Endothelial cell of umbilical vein (primary cell): ENCODE measurements at regions not wholly inside any gene's neighbourhood (a gene's known extent, or its start where the extent isn't known, plus 50 kb on each side); places are given as distances from the start of the nearest gene placed in this dataset.

Source experiments
- BruUV-seq: library from RNA; stranded (reverse); fragments of 400-500 nt; replicated peaks from 2 replicates; lab custom pipeline; 2021; lab: Mats Ljungman, UMichigan
- CTCF ChIA-PET: fragments of 300-600, 350-600 bp; sonication (Branson Sonifier 250); formaldehyde crosslinking; loops from one replicate; lab custom pipeline; 2021; ENCODE audit warnings: antibody characterized with exemption, inconsistent platforms; lab: Charles Lee
- POLR2A ChIA-PET: fragments of 300-600, 350-600 bp; sonication (Branson Sonifier 250); formaldehyde crosslinking; loops from one replicate; lab custom pipeline; 2021; ENCODE audit warnings: antibody characterized with exemption, inconsistent platforms; lab: Charles Lee
- DNase-seq: peaks from one replicate; pipeline ENCODE4 v3.0.0-alpha.2; 2011; ENCODE audit warnings: low read depth, low spot score
- FAIRE-seq: peaks from 2 replicates; lab custom pipeline; 2011; peaks lifted over from hg19 to GRCh38; lab: Jason Lieb, UNC
- H2AFZ ChIP-seq: 2 replicates; pipeline ENCODE4 v1.6.0; 2012; ENCODE audit warnings: low read depth, low read length, control low read depth, inconsistent platforms
- H3K27ac ChIP-seq: 2 replicates; pipeline ENCODE4 v1.5.1; 2011; ENCODE audit warnings: low read depth, mild to moderate bottlenecking, control low read depth, low read length, moderate library complexity; ENCODE audit not compliant: insufficient read depth
- H3K27me3 ChIP-seq, 2 experiments: 2 replicates each; pipeline versions ENCODE4 v1.6.0 to v1.6.1; 2011; ENCODE audit warnings: low read length in 2 of 2, mixed read lengths in 1 of 2; ENCODE audit not compliant: control insufficient read depth in 2 of 2, insufficient read depth in 2 of 2
- H3K36me3 ChIP-seq, 2 experiments: 2 replicates in 1 of 2; 3 replicates in 1 of 2; pipeline ENCODE4 v1.5.1; 2011; ENCODE audit warnings: low read length in 2 of 2, mild to moderate bottlenecking in 1 of 2, moderate library complexity in 1 of 2; ENCODE audit not compliant: control insufficient read depth in 2 of 2, insufficient read depth in 2 of 2; ENCODE audit errors: extremely low read depth in 1 of 2
- H3K4me1 ChIP-seq: 3 replicates; pipeline ENCODE4 v1.5.1; 2011; ENCODE audit warnings: mild to moderate bottlenecking, low read length; ENCODE audit not compliant: control insufficient read depth, insufficient read depth; ENCODE audit errors: extremely low read depth
- H3K4me2 ChIP-seq: 2 replicates; pipeline ENCODE4 v1.6.1; 2011; ENCODE audit warnings: low read length, control low read depth, mixed read lengths; ENCODE audit not compliant: insufficient read depth
- H3K4me3 ChIP-seq, 3 experiments: fragments of 200-600 bp in 1 of 3; sonication (generic), shearing (Covaris generic) in 1 of 3; replicated peaks in 1 of 3; 2 replicates each; pipeline ENCODE4 v1.5.1; 2011 to 2016; ENCODE audit warnings: control low read depth in 3 of 3, low read length in 3 of 3, mild to moderate bottlenecking in 2 of 3, inconsistent platforms in 1 of 3, low read depth in 1 of 3, moderate library complexity in 1 of 3; ENCODE audit not compliant: insufficient read depth in 1 of 3
- H3K79me2 ChIP-seq: 2 replicates; pipeline ENCODE4 v1.6.0; 2012; ENCODE audit warnings: low read length, inconsistent platforms; ENCODE audit not compliant: control insufficient read depth, insufficient read depth
- H3K9ac ChIP-seq: replicated peaks from 2 replicates; pipeline ENCODE3; 2011; ENCODE audit warnings: low read length, control low read depth; ENCODE audit not compliant: insufficient read depth; ENCODE audit errors: extremely low read depth
- H3K9me1 ChIP-seq: replicated peaks from 3 replicates; pipeline ENCODE4 v1.6.0; 2011; ENCODE audit warnings: mild to moderate bottlenecking, low read length; ENCODE audit not compliant: control insufficient read depth, insufficient read depth; ENCODE audit errors: extremely low read depth
- H3K9me3 ChIP-seq: replicated peaks from 2 replicates; pipeline ENCODE4 v1.5.1; 2012; ENCODE audit warnings: low read length, inconsistent platforms; ENCODE audit not compliant: control insufficient read depth, insufficient read depth
- H4K20me1 ChIP-seq: replicated peaks from 2 replicates; pipeline ENCODE3; 2011; ENCODE audit warnings: mild to moderate bottlenecking, low read length; ENCODE audit not compliant: control insufficient read depth, insufficient read depth; ENCODE audit errors: extremely low read depth
- EZH2 ChIP-seq: IDR thresholded peaks from 2 replicates; pipeline ENCODE4 v1.6.1; 2012; ENCODE audit warnings: borderline replicate concordance, low read depth, mild to moderate bottlenecking, moderate library complexity, low read length, inconsistent platforms; ENCODE audit not compliant: severe bottlenecking
- FOS ChIP-seq: IDR thresholded peaks from 2 replicates; pipeline ENCODE4 v1.6.1; 2011; ENCODE audit warnings: mild to moderate bottlenecking, low read length, moderate library complexity, borderline replicate concordance; ENCODE audit not compliant: insufficient read depth
- GATA2 ChIP-seq: IDR thresholded peaks from 2 replicates; pipeline ENCODE4 v1.7.0; 2011; ENCODE audit warnings: low read depth, mild to moderate bottlenecking, moderate library complexity, mixed read lengths, low read length; ENCODE audit not compliant: insufficient read length, insufficient read depth
- JUN ChIP-seq: IDR thresholded peaks from 2 replicates; pipeline ENCODE4 v1.6.1; 2011; ENCODE audit warnings: borderline replicate concordance, low read depth; ENCODE audit not compliant: insufficient read length, insufficient read depth
- MYC ChIP-seq: IDR thresholded peaks from one replicate; pipeline ENCODE4 v1.6.1; 2011; ENCODE audit warnings: mild to moderate bottlenecking, low read depth, low read length
- POLR2A ChIP-seq: IDR thresholded peaks from 2 replicates; pipeline ENCODE4 v1.6.1; 2012; ENCODE audit warnings: low read depth, mild to moderate bottlenecking, control low read depth, low read length
- POLR2AphosphoS5 ChIP-seq: IDR thresholded peaks from 2 replicates; pipeline ENCODE4 v1.6.1; 2012; ENCODE audit warnings: low read depth, mild to moderate bottlenecking, control low read depth, low read length, moderate library complexity; ENCODE audit not compliant: insufficient read depth
- dilution Hi-C: fragments of 300-500 bp; cut with MboI; formaldehyde crosslinking; loops from one replicate; pipeline ENCODE4 v1.15.0; 2019; ENCODE audit warnings: low sequenced_read_pairs; ENCODE audit not compliant: extremely low pct_ligation_motif_present
- intact Hi-C: fragments of 100-400 bp; cut with micrococcal nuclease; formaldehyde crosslinking; loops from one replicate; pipeline ENCODE4 v1.10.0; 2022
- TF ChIP-seq, protein P1 (sequence below), 2 donors: IDR thresholded peaks; 1 replicate in 1 of 2; 2 replicates in 1 of 2; pipeline ENCODE4 v1.5.1; 2011; ENCODE audit warnings: low read length in 2 of 2, mild to moderate bottlenecking in 2 of 2, moderate library complexity in 2 of 2, control low read depth in 1 of 2, inconsistent platforms in 1 of 2, low read depth in 1 of 2; ENCODE audit not compliant: insufficient read depth in 1 of 2; ENCODE audit errors: extremely low read depth in 1 of 2
- TF ChIP-seq, protein P2 (sequence below): IDR thresholded peaks from 2 replicates; pipeline ENCODE4 v1.6.1; 2011; ENCODE audit not compliant: insufficient read depth, insufficient read length

GRCh38 chr12:33825442-33825841 is 196.9 kb upstream of the ALG10 start:
- ChIA-PET POLR2A (no interaction called here), CTCF (no interaction called here)
- no peak overlapping the region for H3K4me3 ChIP-seq
- no TSS peak for BruUV-seq
- no peak overlapping the region for H3K4me2 ChIP-seq
- no peaks in the 10 kb centered on the region for H3K36me3 ChIP-seq
- no peaks in the 10 kb centered on the region for H3K4me1 ChIP-seq
- dilution Hi-C loops, result no loop called here
- intact Hi-C loops, result no loop called here
- H3K9me1 ChIP-seq, result no peaks in the 10 kb centered on the region
- H3K9me3 ChIP-seq, result peaks cover 4% of the 10 kb centered on the region
- TF ChIP-seq JUN (no peak), GATA2 (no peak), POLR2AphosphoS5 (no peak), EZH2 (no peak), MYC (no peak), POLR2A (no peak), FOS (no peak)
- TF ChIP-seq, protein P1, sequence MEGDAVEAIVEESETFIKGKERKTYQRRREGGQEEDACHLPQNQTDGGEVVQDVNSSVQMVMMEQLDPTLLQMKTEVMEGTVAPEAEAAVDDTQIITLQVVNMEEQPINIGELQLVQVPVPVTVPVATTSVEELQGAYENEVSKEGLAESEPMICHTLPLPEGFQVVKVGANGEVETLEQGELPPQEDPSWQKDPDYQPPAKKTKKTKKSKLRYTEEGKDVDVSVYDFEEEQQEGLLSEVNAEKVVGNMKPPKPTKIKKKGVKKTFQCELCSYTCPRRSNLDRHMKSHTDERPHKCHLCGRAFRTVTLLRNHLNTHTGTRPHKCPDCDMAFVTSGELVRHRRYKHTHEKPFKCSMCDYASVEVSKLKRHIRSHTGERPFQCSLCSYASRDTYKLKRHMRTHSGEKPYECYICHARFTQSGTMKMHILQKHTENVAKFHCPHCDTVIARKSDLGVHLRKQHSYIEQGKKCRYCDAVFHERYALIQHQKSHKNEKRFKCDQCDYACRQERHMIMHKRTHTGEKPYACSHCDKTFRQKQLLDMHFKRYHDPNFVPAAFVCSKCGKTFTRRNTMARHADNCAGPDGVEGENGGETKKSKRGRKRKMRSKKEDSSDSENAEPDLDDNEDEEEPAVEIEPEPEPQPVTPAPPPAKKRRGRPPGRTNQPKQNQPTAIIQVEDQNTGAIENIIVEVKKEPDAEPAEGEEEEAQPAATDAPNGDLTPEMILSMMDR (IDR thresholded peaks at IDR 0.05; ENCODE audit: extremely low read depth in 1 of 2, insufficient read depth in 1 of 2, low read depth in 1 of 2, low read length in 2 of 2), result no peak
- TF ChIP-seq, protein P2, sequence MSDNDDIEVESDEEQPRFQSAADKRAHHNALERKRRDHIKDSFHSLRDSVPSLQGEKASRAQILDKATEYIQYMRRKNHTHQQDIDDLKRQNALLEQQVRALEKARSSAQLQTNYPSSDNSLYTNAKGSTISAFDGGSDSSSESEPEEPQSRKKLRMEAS, result no peak
- H3K79me2 ChIP-seq, result no peaks in the 10 kb centered on the region
- H3K9ac ChIP-seq, result no peak overlapping the region
- H3K27ac ChIP-seq, result no peak overlapping the region
- DNase-seq, result no peak
- H3K27me3 ChIP-seq, result no peaks in the 10 kb centered on the region
- H2AFZ ChIP-seq, result no peak overlapping the region
- no peaks in the 10 kb centered on the region for H4K20me1 ChIP-seq
- no peak for FAIRE-seq
